ENCODE measurements at regions not wholly inside any gene's neighbourhood (a gene's known extent, or its start where the extent isn't known, plus 50 kb on each side); places are given as distances from the start of the nearest gene placed in this dataset.

DNA sequence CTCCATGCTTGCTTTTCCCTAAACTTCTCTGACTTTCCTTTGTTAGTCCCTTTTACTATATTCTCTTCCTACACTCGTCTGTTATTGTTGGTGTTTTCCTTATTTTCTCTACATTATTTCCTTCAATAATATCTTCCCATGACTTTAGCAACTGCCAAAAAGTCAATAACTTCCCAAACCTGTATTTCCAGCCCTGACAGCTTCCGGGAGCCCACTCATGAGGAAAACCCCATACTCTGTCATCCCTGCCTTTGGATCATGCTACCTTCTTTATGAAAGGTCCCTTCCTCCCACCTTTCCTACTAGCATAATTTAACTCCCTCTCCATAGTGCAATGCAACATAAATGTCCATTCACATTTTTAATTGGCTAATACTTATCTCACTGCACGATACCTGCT, 144.0 kb upstream of the CDH6 start:
- H3K4me3 ChIP-seq (ENCODE audit: low read length), result no peak overlapping the region
- Mint-ChIP-seq H3K9me3 (peaks cover 9 to 15% of the 10 kb centered on the region in 2 donors), H3K27me3 (ENCODE audit: low read depth in 2 of 2) (no peaks in the 10 kb centered on the region), H3K27ac (no peak overlapping the region), H3K4me3 (no peak overlapping the region), H3K36me3 (no peaks in the 10 kb centered on the region), H3K4me1 (no peaks in the 10 kb centered on the region)
- no peaks in the 10 kb centered on the region for H3K36me3 ChIP-seq (ENCODE audit: control insufficient read depth, insufficient read depth, low read length)
- TF ChIP-seq, protein P1, sequence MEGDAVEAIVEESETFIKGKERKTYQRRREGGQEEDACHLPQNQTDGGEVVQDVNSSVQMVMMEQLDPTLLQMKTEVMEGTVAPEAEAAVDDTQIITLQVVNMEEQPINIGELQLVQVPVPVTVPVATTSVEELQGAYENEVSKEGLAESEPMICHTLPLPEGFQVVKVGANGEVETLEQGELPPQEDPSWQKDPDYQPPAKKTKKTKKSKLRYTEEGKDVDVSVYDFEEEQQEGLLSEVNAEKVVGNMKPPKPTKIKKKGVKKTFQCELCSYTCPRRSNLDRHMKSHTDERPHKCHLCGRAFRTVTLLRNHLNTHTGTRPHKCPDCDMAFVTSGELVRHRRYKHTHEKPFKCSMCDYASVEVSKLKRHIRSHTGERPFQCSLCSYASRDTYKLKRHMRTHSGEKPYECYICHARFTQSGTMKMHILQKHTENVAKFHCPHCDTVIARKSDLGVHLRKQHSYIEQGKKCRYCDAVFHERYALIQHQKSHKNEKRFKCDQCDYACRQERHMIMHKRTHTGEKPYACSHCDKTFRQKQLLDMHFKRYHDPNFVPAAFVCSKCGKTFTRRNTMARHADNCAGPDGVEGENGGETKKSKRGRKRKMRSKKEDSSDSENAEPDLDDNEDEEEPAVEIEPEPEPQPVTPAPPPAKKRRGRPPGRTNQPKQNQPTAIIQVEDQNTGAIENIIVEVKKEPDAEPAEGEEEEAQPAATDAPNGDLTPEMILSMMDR (IDR thresholded peaks at IDR 0.05), result no peak
- H3K9me3 ChIP-seq (ENCODE audit: control insufficient read depth, insufficient read depth, low read length), result no peaks in the 10 kb centered on the region
- no peaks in the 10 kb centered on the region for H3K4me1 ChIP-seq (ENCODE audit: control insufficient read depth, insufficient read depth, low read length)
- H3K27me3 ChIP-seq (ENCODE audit: control insufficient read depth, insufficient read depth, low read length), result no peaks in the 10 kb centered on the region
- intact Hi-C loops (cut with micrococcal nuclease), result no loop called here
- ATAC-seq (no peak), DNase-seq (no peak)
- no peak overlapping the region for H3K27ac ChIP-seq (ENCODE audit: low read length)
- 73% methylated on average over 3 of the region's 3 CpGs for WGBS (ENCODE audit: insufficient coverage)

DNA sequence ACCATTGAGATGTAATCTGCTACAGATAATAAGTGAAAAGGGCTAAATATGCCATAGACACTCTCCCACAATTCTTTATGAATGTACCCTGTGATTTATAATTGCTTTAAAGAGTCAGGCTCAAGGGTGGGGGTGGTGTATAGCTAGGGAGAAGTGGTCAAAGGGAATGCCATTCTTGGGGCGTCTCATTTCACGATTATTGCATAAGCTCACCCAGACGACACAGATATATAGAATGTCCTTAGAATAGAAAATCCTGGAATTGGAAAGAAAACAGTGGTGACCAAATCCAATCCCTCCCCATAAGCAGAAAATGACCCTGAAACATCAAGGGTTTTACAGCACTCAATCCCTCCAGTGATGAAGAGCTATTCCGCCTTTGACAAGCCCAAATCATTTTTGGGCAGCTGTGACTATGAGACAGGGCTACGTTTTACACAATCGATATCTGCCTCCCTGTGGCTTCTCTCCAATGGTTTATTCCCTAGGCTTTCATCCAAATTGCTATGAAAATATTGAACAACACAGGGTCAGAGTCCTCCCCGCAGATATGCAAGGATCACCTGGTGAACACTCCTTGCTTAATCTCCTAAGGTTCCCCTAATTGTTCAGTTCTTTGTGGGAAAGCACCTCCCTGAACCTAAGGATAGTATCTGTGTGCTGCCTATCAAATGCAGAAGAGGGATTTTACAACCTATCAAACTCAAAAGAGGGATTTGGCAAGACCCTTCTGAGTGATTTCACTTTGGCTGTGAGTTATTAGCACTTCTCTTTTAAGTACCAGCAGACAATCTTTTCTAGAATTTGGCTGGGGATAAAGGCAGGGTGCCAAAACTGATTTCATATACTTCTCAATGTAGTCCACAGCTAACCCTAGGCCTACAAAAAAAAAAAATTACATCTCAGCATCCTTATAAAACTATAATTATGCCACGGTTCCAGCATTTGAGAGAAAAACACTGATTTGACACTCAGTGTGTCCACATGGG, 144.9 kb upstream of the CDH6 start:
- Mint-ChIP-seq H3K9me3 (peaks cover 12 to 13% of the 10 kb centered on the region in 2 donors), H3K4me1 (no peaks in the 10 kb centered on the region), H3K4me3 (no peak overlapping the region), H3K27me3 (ENCODE audit: low read depth in 2 of 2) (no peaks in the 10 kb centered on the region), H3K36me3 (no peaks in the 10 kb centered on the region), H3K27ac (no peak overlapping the region)
- Histone ChIP-seq H3K4me3 (ENCODE audit: low read length) (no peak overlapping the region), H3K36me3 (ENCODE audit: control insufficient read depth, insufficient read depth, low read length) (no peaks in the 10 kb centered on the region), H3K4me1 (ENCODE audit: control insufficient read depth, insufficient read depth, low read length) (no peaks in the 10 kb centered on the region), H3K9me3 (ENCODE audit: control insufficient read depth, insufficient read depth, low read length) (no peaks in the 10 kb centered on the region), H3K27me3 (ENCODE audit: control insufficient read depth, insufficient read depth, low read length) (no peaks in the 10 kb centered on the region), H3K27ac (ENCODE audit: low read length) (no peak overlapping the region)
- WGBS (ENCODE audit: insufficient coverage), result 90% methylated on average over 8 of the region's 8 CpGs
- intact Hi-C loops (cut with micrococcal nuclease), result no loop called here
- DNase-seq, result no peak
- ATAC-seq, result no peak
- TF ChIP-seq, protein P1 (IDR thresholded peaks at IDR 0.05), result no peak

DNA sequence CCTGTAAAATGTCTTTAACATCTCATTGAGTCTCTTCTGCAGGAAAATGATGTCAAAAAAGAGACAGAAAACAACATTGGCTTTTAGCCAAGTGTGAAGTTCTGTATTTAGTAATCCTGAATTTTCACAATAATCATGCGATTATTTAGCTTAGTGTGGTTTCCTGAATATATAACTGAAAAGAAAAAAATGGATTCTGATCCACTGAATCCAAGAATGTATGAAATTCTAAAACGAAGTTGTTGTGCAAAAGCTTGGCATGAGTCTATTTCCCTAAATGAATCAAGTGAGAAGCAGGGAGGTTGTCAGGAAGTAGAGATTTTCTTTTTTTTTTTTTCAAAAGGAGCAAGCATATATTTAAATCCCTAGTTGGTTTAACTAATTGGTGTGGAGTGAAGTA, 145.9 kb upstream of the CDH6 start:
- no peaks in the 10 kb centered on the region for H3K27me3 ChIP-seq (ENCODE audit: control insufficient read depth, insufficient read depth, low read length)
- ATAC-seq (no peak), DNase-seq (no peak)
- no peaks in the 10 kb centered on the region for H3K27me3 Mint-ChIP-seq (ENCODE audit: low read depth in 2 of 2)
- no peak overlapping the region for H3K27ac Mint-ChIP-seq
- no peak overlapping the region for H3K4me3 ChIP-seq (ENCODE audit: low read length)
- no peaks in the 10 kb centered on the region for H3K9me3 ChIP-seq (ENCODE audit: control insufficient read depth, insufficient read depth, low read length)
- no peaks in the 10 kb centered on the region for H3K4me1 ChIP-seq (ENCODE audit: control insufficient read depth, insufficient read depth, low read length)
- no peaks in the 10 kb centered on the region for H3K36me3 ChIP-seq (ENCODE audit: control insufficient read depth, insufficient read depth, low read length)
- H3K9me3 Mint-ChIP-seq, result peaks cover 12 to 13% of the 10 kb centered on the region in 2 donors
- no peaks in the 10 kb centered on the region for H3K4me1 Mint-ChIP-seq
- H3K27ac ChIP-seq (ENCODE audit: low read length), result no peak overlapping the region
- TF ChIP-seq, protein P1 (IDR thresholded peaks at IDR 0.05), result no peak
- H3K36me3 Mint-ChIP-seq, result no peaks in the 10 kb centered on the region
- no peak overlapping the region for H3K4me3 Mint-ChIP-seq
- intact Hi-C loops (cut with micrococcal nuclease), result no loop called here
- 68% methylated on average over 2 of the region's 2 CpGs for WGBS (ENCODE audit: insufficient coverage)
